Liver (tissue), 8 donors: ENCODE measurements at regions not wholly inside any gene's neighbourhood (a gene's known extent, or its start where the extent isn't known, plus 50 kb on each side); places are given as distances from the start of the nearest gene placed in this dataset.

Experiments used
- DNase-seq: peaks from one replicate; pipeline ENCODE4 v3.0.0-alpha.2; 2017; ENCODE audit warnings: low spot score
- H3K27ac ChIP-seq, 2 donors: one replicate each; pipeline ENCODE4 v1.7.0; 2013; ENCODE audit warnings: inconsistent platforms in 2 of 2, low read length in 2 of 2, control low read depth in 1 of 2, low read depth in 1 of 2, mild to moderate bottlenecking in 1 of 2
- H3K27me3 ChIP-seq, 4 donors: one replicate each; pipeline versions ENCODE4 v1.6.1 to v1.7.0; 2013; ENCODE audit warnings: low read length in 3 of 4, inconsistent platforms in 1 of 4, mild to moderate bottlenecking in 1 of 4, moderate library complexity in 1 of 4; ENCODE audit not compliant: control insufficient read depth in 4 of 4, insufficient read depth in 4 of 4
- H3K36me3 ChIP-seq, 4 donors: one replicate each; pipeline versions ENCODE4 v1.6.1 to v1.7.0; 2013; ENCODE audit warnings: low read length in 3 of 4, mild to moderate bottlenecking in 3 of 4, low read depth in 1 of 4, moderate library complexity in 1 of 4; ENCODE audit not compliant: control insufficient read depth in 4 of 4, insufficient read depth in 3 of 4
- H3K4me1 ChIP-seq, 4 donors: one replicate each; pipeline versions ENCODE4 v1.6.1 to v1.7.0; 2013; ENCODE audit warnings: low read length in 3 of 4, mild to moderate bottlenecking in 3 of 4, moderate library complexity in 1 of 4; ENCODE audit not compliant: control insufficient read depth in 4 of 4, insufficient read depth in 4 of 4
- H3K4me3 ChIP-seq, 3 donors: one replicate each; pipeline versions ENCODE4 v1.6.1 to v1.7.0; 2013; ENCODE audit warnings: low read length in 3 of 3, control low read depth in 1 of 3, low read depth in 1 of 3, mild to moderate bottlenecking in 1 of 3
- H3K9ac ChIP-seq, 2 donors: one replicate each; pipeline ENCODE4 v1.7.0; 2013; ENCODE audit warnings: low read length in 2 of 2, mild to moderate bottlenecking in 2 of 2, moderate library complexity in 2 of 2, control low read depth in 1 of 2, low read depth in 1 of 2
- H3K9me3 ChIP-seq, 4 donors: one replicate each; pipeline versions ENCODE4 v1.6.1 to v1.7.0; 2013; ENCODE audit warnings: low read length in 3 of 4; ENCODE audit not compliant: control insufficient read depth in 4 of 4
- EGR1 ChIP-seq, 2 donors: IDR thresholded peaks; 2 replicates each; pipeline ENCODE4 v1.6.1; 2016 to 2018; ENCODE audit warnings: antibody characterized with exemption in 2 of 2, low read depth in 2 of 2
- FOXA1 ChIP-seq: IDR thresholded peaks from 2 replicates; pipeline ENCODE4 v1.6.1; 2016; ENCODE audit warnings: antibody characterized with exemption
- GABPA ChIP-seq, 2 donors: IDR thresholded peaks in 1 of 2; conservative IDR thresholded peaks in 1 of 2; 2 replicates each; pipeline ENCODE4 v1.6.1; 2016; ENCODE audit warnings: antibody characterized with exemption in 2 of 2, mild to moderate bottlenecking in 1 of 2, moderate library complexity in 1 of 2
- HNF4A ChIP-seq, 2 donors: conservative IDR thresholded peaks; 2 replicates each; pipeline ENCODE4 v1.6.1; 2016; ENCODE audit warnings: antibody characterized with exemption in 2 of 2, mild to moderate bottlenecking in 2 of 2
- JUND ChIP-seq, 2 donors: IDR thresholded peaks; 2 replicates each; pipeline ENCODE4 v1.6.1; 2016; ENCODE audit warnings: antibody characterized with exemption in 2 of 2
- NR2F2 ChIP-seq: IDR thresholded peaks from 2 replicates; pipeline ENCODE4 v1.6.1; 2016; ENCODE audit warnings: antibody characterized with exemption
- RAD21 ChIP-seq, 2 donors: IDR thresholded peaks; 2 replicates each; pipeline ENCODE4 v1.6.1; 2016; ENCODE audit warnings: antibody characterized with exemption in 2 of 2, mild to moderate bottlenecking in 2 of 2
- RXRA ChIP-seq, 2 donors: IDR thresholded peaks; 2 replicates each; pipeline ENCODE4 v1.6.1; 2017 to 2018; ENCODE audit warnings: antibody characterized with exemption in 2 of 2, mild to moderate bottlenecking in 1 of 2
- SP1 ChIP-seq: IDR thresholded peaks from 2 replicates; pipeline ENCODE4 v1.6.1; 2018; ENCODE audit warnings: antibody characterized with exemption, mild to moderate bottlenecking
- WGBS: extraction: QIAGEN DNeasy Blood & Tissue Kit; methylation state at CpG from one replicate; pipeline ENCODE4 v1.1.7; 2013; 5-methylcytosine and 5-hydroxymethylcytosine counted together
- TF ChIP-seq, protein P1 (sequence below): IDR thresholded peaks from 2 replicates; pipeline ENCODE4 v1.6.1; 2016; ENCODE audit warnings: antibody characterized with exemption, mild to moderate bottlenecking
- TF ChIP-seq, protein P2 (sequence below): fragments of 150-350 bp; IDR thresholded peaks from 2 replicates; pipeline ENCODE4 v1.5.1; 2017; ENCODE audit warnings: improper control_type of control experiment, low read depth, low read length; ENCODE audit not compliant: missing input control
- TF ChIP-seq, protein P3 (sequence below): IDR thresholded peaks from 2 replicates; pipeline ENCODE4 v1.6.1; 2016; ENCODE audit warnings: antibody characterized with exemption
- donor health status: healthy.
- donor health status: healthy.
- donor health status: healthy.
- donor health status: healthy.
- donor health status: healthy.

DNA sequence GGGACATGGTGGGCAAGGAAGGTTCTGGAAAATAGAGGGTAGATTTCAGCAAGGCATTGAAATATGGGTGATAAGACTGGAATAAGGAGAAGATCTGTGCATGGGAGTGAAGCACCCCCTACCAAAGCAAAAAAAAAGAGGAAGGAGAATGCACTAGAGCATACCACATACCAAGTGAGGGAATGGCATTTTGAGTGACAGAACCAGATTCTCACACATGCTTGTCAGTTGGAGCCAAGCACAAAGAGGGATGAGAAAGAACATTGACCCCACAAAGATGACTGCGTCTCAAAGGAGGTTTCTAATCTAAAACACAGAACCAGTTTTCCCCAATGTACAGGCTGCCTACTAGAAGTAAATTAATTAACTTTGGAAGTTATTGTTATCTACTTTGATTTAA is 140.3 kb upstream of the SMAD1 start (continued):
- TF ChIP-seq, protein P1, sequence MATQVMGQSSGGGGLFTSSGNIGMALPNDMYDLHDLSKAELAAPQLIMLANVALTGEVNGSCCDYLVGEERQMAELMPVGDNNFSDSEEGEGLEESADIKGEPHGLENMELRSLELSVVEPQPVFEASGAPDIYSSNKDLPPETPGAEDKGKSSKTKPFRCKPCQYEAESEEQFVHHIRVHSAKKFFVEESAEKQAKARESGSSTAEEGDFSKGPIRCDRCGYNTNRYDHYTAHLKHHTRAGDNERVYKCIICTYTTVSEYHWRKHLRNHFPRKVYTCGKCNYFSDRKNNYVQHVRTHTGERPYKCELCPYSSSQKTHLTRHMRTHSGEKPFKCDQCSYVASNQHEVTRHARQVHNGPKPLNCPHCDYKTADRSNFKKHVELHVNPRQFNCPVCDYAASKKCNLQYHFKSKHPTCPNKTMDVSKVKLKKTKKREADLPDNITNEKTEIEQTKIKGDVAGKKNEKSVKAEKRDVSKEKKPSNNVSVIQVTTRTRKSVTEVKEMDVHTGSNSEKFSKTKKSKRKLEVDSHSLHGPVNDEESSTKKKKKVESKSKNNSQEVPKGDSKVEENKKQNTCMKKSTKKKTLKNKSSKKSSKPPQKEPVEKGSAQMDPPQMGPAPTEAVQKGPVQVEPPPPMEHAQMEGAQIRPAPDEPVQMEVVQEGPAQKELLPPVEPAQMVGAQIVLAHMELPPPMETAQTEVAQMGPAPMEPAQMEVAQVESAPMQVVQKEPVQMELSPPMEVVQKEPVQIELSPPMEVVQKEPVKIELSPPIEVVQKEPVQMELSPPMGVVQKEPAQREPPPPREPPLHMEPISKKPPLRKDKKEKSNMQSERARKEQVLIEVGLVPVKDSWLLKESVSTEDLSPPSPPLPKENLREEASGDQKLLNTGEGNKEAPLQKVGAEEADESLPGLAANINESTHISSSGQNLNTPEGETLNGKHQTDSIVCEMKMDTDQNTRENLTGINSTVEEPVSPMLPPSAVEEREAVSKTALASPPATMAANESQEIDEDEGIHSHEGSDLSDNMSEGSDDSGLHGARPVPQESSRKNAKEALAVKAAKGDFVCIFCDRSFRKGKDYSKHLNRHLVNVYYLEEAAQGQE, result no peak
- TF ChIP-seq NR2F2, result no peak
- TF ChIP-seq SP1, result no peak
- TF ChIP-seq, protein P2, sequence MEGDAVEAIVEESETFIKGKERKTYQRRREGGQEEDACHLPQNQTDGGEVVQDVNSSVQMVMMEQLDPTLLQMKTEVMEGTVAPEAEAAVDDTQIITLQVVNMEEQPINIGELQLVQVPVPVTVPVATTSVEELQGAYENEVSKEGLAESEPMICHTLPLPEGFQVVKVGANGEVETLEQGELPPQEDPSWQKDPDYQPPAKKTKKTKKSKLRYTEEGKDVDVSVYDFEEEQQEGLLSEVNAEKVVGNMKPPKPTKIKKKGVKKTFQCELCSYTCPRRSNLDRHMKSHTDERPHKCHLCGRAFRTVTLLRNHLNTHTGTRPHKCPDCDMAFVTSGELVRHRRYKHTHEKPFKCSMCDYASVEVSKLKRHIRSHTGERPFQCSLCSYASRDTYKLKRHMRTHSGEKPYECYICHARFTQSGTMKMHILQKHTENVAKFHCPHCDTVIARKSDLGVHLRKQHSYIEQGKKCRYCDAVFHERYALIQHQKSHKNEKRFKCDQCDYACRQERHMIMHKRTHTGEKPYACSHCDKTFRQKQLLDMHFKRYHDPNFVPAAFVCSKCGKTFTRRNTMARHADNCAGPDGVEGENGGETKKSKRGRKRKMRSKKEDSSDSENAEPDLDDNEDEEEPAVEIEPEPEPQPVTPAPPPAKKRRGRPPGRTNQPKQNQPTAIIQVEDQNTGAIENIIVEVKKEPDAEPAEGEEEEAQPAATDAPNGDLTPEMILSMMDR, result no peak
- TF ChIP-seq JUND (IDR thresholded peaks at IDR 0.05), result no peak
- no peak for TF ChIP-seq FOXA1
- TF ChIP-seq RXRA (IDR thresholded peaks at IDR 0.05), result no peak
- TF ChIP-seq EGR1 (IDR thresholded peaks at IDR 0.05; ENCODE audit: low read depth in 2 of 2), result no peak

DNA sequence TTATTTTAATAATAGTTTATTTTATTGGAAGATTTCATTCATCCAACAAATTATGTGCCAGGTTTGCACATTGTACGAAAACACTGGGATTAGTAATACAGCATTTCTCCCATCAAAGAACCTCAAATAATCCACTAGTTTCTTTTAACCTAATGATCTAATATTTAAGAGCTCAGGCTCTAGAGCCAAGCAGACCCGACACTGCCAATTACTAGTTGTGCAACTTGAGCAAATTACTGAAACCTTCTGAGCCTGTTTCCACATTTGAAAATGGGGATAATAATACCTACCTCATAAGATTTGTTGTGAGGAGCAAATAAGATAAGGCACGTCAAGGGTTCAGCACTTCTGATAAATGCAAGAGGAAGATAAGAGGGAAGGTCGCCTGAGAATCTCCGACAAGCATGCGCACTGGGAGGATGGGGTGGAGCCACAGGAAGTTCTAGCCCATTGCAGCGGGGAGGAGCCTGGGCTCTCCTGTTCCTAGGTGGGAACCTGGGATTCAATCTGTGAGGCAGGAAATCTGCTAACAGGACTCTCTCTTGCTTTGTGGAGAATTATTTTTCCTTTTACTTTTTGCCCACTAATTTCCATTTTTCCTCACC is 141.5 kb upstream of the SMAD1 start:
- H3K36me3 ChIP-seq, result no peaks in the 10 kb centered on the region
- 70% methylated on average over 7 of the region's 7 CpGs for WGBS
- no peak overlapping the region for H3K27ac ChIP-seq
- H3K4me3 ChIP-seq, result no peak overlapping the region
- no peaks in the 10 kb centered on the region for H3K9me3 ChIP-seq
- DNase-seq, result no peak
- no peak for TF ChIP-seq GABPA (IDR thresholded peaks at IDR 0.05 in 1 of 2, conservative IDR thresholded peaks at IDR 0.05 in 1 of 2)
- TF ChIP-seq HNF4A (conservative IDR thresholded peaks at IDR 0.05), result no peak
- TF ChIP-seq FOXA1, result no peak
- no peak for TF ChIP-seq RAD21 (IDR thresholded peaks at IDR 0.05)
- TF ChIP-seq, protein P3, sequence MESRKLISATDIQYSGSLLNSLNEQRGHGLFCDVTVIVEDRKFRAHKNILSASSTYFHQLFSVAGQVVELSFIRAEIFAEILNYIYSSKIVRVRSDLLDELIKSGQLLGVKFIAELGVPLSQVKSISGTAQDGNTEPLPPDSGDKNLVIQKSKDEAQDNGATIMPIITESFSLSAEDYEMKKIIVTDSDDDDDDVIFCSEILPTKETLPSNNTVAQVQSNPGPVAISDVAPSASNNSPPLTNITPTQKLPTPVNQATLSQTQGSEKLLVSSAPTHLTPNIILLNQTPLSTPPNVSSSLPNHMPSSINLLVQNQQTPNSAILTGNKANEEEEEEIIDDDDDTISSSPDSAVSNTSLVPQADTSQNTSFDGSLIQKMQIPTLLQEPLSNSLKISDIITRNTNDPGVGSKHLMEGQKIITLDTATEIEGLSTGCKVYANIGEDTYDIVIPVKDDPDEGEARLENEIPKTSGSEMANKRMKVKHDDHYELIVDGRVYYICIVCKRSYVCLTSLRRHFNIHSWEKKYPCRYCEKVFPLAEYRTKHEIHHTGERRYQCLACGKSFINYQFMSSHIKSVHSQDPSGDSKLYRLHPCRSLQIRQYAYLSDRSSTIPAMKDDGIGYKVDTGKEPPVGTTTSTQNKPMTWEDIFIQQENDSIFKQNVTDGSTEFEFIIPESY, result no peak
- TF ChIP-seq, protein P2, result no peak
- no peak for TF ChIP-seq JUND (IDR thresholded peaks at IDR 0.05)
- no peak for TF ChIP-seq SP1
- no peak for TF ChIP-seq EGR1 (IDR thresholded peaks at IDR 0.05; ENCODE audit: low read depth in 2 of 2)
- H3K9ac ChIP-seq, result no peak overlapping the region
- no peaks in the 10 kb centered on the region for H3K27me3 ChIP-seq
- peaks cover 0 to 10% (median 1%) of the 10 kb centered on the region in 4 donors for H3K4me1 ChIP-seq
